Thyroid gland (tissue), 4 donors: ENCODE measurements at regions not wholly inside any gene's neighbourhood (a gene's known extent, or its start where the extent isn't known, plus 50 kb on each side); places are given as distances from the start of the nearest gene placed in this dataset.

Source experiments
- CTCF ChIP-seq, 6 experiments: fragments of 200-600 bp in 3 of 6; fragments of 450-650 bp in 3 of 6; sonication (generic) in 3 of 6; IDR thresholded peaks; one replicate each; pipeline ENCODE4 v1.5.1; 2016 to 2019; ENCODE audit warnings: antibody characterized with exemption in 6 of 6, mild to moderate bottlenecking in 2 of 6, inconsistent platforms in 1 of 6, moderate library complexity in 1 of 6
- POLR2A ChIP-seq, 2 donors: fragments of 450-650 bp; IDR thresholded peaks; one replicate each; pipeline ENCODE4 v1.6.1; 2017; ENCODE audit warnings: antibody characterized with exemption in 2 of 2, mild to moderate bottlenecking in 2 of 2, moderate library complexity in 1 of 2

DNA sequence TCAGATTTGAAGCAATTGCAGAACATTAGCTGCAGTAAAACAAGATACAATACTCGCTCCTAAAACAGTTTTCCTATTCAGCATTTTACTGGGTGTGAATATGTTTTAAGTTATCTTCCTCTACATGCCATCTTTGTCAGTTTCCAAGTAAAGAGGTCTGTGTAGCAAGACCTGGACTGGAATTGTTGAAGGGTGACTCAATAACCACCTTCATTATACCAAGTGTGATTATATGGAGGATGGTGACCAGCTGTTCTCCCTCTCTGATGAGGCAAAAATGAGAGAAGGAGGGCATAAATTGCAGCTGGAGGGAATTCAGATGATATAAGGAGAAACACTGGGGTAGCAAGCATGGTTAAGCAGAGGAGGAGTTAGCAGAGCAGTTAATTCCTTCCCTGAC, 922.1 kb upstream of the SLIT2 start:
- TF ChIP-seq CTCF (IDR thresholded peaks at IDR 0.05), result no peak
- no peak for TF ChIP-seq POLR2A (IDR thresholded peaks at IDR 0.05)
